ENCODE measurements at regions not wholly inside any gene's neighbourhood (a gene's known extent, or its start where the extent isn't known, plus 50 kb on each side); places are given as distances from the start of the nearest gene placed in this dataset.

DNA sequence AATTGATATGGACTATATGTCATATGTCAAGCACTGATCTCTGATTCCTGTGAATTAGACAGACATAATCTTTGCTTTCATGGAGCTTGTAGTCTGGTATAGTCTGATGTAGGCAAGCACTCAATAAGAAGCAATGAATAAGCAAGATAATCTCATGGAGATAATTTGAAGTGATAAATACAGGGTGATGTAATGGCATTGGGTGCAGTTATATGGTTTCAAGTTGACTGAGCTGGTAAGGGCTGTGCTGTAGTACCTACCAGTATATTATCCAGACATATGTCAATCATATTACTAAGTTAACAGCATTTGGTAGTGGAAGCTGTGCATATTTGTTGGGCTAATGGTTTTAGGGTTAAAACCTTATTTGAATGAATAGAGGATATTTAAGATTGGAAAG lies 117.5 kb upstream of the PRPS1L1 start:
- TF ChIP-seq FOS (IDR thresholded peaks at IDR 0.05; ENCODE audit: borderline replicate concordance, insufficient read depth, low read length): no peak
- TF ChIP-seq, protein P1, sequence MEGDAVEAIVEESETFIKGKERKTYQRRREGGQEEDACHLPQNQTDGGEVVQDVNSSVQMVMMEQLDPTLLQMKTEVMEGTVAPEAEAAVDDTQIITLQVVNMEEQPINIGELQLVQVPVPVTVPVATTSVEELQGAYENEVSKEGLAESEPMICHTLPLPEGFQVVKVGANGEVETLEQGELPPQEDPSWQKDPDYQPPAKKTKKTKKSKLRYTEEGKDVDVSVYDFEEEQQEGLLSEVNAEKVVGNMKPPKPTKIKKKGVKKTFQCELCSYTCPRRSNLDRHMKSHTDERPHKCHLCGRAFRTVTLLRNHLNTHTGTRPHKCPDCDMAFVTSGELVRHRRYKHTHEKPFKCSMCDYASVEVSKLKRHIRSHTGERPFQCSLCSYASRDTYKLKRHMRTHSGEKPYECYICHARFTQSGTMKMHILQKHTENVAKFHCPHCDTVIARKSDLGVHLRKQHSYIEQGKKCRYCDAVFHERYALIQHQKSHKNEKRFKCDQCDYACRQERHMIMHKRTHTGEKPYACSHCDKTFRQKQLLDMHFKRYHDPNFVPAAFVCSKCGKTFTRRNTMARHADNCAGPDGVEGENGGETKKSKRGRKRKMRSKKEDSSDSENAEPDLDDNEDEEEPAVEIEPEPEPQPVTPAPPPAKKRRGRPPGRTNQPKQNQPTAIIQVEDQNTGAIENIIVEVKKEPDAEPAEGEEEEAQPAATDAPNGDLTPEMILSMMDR (IDR thresholded peaks at IDR 0.05; ENCODE audit: extremely low read depth in 1 of 2, insufficient read depth in 1 of 2, low read depth in 1 of 2, low read length in 2 of 2): no peak
- no peak for TF ChIP-seq POLR2A (IDR thresholded peaks at IDR 0.05; ENCODE audit: low read depth, low read length)

Data from endothelial cell of umbilical vein (primary cell).